SK-N-SH (cell line): ENCODE measurements at regions not wholly inside any gene's neighbourhood (a gene's known extent, or its start where the extent isn't known, plus 50 kb on each side); places are given as distances from the start of the nearest gene placed in this dataset.

Experiments used
- CHD2 ChIP-seq: fragments of 150-350 bp; IDR thresholded peaks from 2 replicates; pipeline ENCODE4 v1.6.1; 2018; ENCODE audit warnings: low read length; ENCODE audit not compliant: partially characterized antibody
- CTCF ChIP-seq: fragments of 200-600 bp; sonication (generic); IDR thresholded peaks from 2 replicates; pipeline ENCODE4 v1.6.1; 2017; ENCODE audit warnings: antibody characterized with exemption, mild to moderate bottlenecking, moderate library complexity
- EP300 ChIP-seq, 2 experiments: IDR thresholded peaks; 2 replicates each; pipeline versions ENCODE4 v1.4.0 to v1.6.1; 2012; ENCODE audit warnings: borderline replicate concordance in 1 of 2, low read depth in 1 of 2, low read length in 1 of 2
- EZH2phosphoT487 ChIP-seq: fragments of 200-600 bp; sonication (generic); IDR thresholded peaks from 2 replicates; pipeline ENCODE4 v1.6.1; 2017; ENCODE audit warnings: low read depth, mixed run types, mild to moderate bottlenecking, antibody characterized with exemption, moderate library complexity, borderline replicate concordance
- FOXJ3 ChIP-seq: sonication (generic); formaldehyde crosslinking; IDR thresholded peaks from 2 replicates; pipeline ENCODE4 v1.5.1; 2020; ENCODE audit warnings: mild to moderate bottlenecking, missing genetic modification reagents
- MAX ChIP-seq: IDR thresholded peaks from 2 replicates; pipeline ENCODE4 v1.4.0; 2012; ENCODE audit warnings: low read depth
- NRF1 ChIP-seq: IDR thresholded peaks from 2 replicates; pipeline ENCODE4 v1.6.1; 2012; ENCODE audit warnings: low read depth, mild to moderate bottlenecking, low read length
- POLR2AphosphoS5 ChIP-seq: IDR thresholded peaks from 2 replicates; pipeline ENCODE4 v1.6.1; 2012; ENCODE audit warnings: low read depth, low read length
- REST ChIP-seq: IDR thresholded peaks from 2 replicates; pipeline ENCODE4 v1.6.1; 2012; ENCODE audit warnings: mild to moderate bottlenecking, low read depth, low read length, moderate library complexity
- SMC3 ChIP-seq: IDR thresholded peaks from 2 replicates; pipeline ENCODE4 v1.6.1; 2012; ENCODE audit warnings: low read depth, low read length, improper control_type of control experiment
- TAF1 ChIP-seq: IDR thresholded peaks from 2 replicates; pipeline ENCODE4 v1.6.1; 2012; ENCODE audit warnings: low read depth, mild to moderate bottlenecking, low read length, moderate library complexity, borderline replicate concordance
- TCF12 ChIP-seq: IDR thresholded peaks from 2 replicates; pipeline ENCODE4 v1.4.0; 2012
- YY1 ChIP-seq: IDR thresholded peaks from 2 replicates; pipeline ENCODE4 v1.4.0; 2012; ENCODE audit warnings: low read depth, mild to moderate bottlenecking

GRCh38 chr20:39538317-39538716 is 576.2 kb downstream of the DHX35 start:
- TF ChIP-seq CTCF (no peak), TCF12 (no peak), TAF1 (no peak), SMC3 (no peak), MAX (no peak), REST (no peak), EP300 (IDR thresholded peaks at IDR 0.05; ENCODE audit: borderline replicate concordance in 1 of 2, low read depth in 1 of 2, low read length in 1 of 2) (no peak), NRF1 (no peak), CHD2 (no peak), EZH2phosphoT487 (no peak), YY1 (no peak), POLR2AphosphoS5 (no peak), FOXJ3 (CRISPR knock-in tag) (no peak)
